A673 (cell line): ENCODE measurements at regions not wholly inside any gene's neighbourhood (a gene's known extent, or its start where the extent isn't known, plus 50 kb on each side); places are given as distances from the start of the nearest gene placed in this dataset.

Source experiments
- BruUV-seq: library from RNA; stranded (reverse); fragments of 400-500 nt; replicated peaks from 2 replicates; lab custom pipeline; 2021; lab: Mats Ljungman, UMichigan
- CTCF ChIA-PET: fragments of 300-600 bp; sonication (Branson Sonifier 250); formaldehyde crosslinking; loops from one replicate; lab custom pipeline; 2022; ENCODE audit warnings: antibody characterized with exemption; lab: Charles Lee
- POLR2A ChIA-PET: fragments of 300-600 bp; sonication (Branson Sonifier 250); formaldehyde crosslinking; loops from one replicate; lab custom pipeline; 2022; ENCODE audit warnings: antibody characterized with exemption; ENCODE audit not compliant: low non-redundant PET; lab: Charles Lee
- DNase-seq: peaks from one replicate; pipeline ENCODE4 v3.0.0-alpha.2; 2015; ENCODE audit warnings: low spot score
- H3K27ac ChIP-seq: fragments of 200-600 bp; sonication (generic); 2 replicates; pipeline ENCODE4 v1.5.1; 2016; ENCODE audit warnings: mixed run types, low read depth, mild to moderate bottlenecking, mixed read lengths, antibody characterized with exemption, low read length; ENCODE audit not compliant: poor library complexity, severe bottlenecking
- H3K27me3 ChIP-seq: fragments of 200-600 bp; sonication (generic); replicated peaks from 2 replicates; pipeline ENCODE4 v1.6.1; 2017; ENCODE audit warnings: mixed run types, low read depth, mild to moderate bottlenecking, mixed read lengths, antibody characterized with exemption, low read length; ENCODE audit not compliant: insufficient read depth, poor library complexity
- H3K36me3 ChIP-seq: fragments of 200-600 bp; sonication (generic); 2 replicates; pipeline ENCODE4 v1.6.1; 2016; ENCODE audit warnings: mixed run types, mild to moderate bottlenecking, mixed read lengths, antibody characterized with exemption, low read length; ENCODE audit not compliant: insufficient read depth, poor library complexity, severe bottlenecking
- H3K4me1 ChIP-seq: fragments of 200-600 bp; sonication (generic); 2 replicates; pipeline ENCODE4 v1.6.1; 2017; ENCODE audit warnings: mixed run types, mild to moderate bottlenecking, mixed read lengths, antibody characterized with exemption, low read length; ENCODE audit not compliant: insufficient read depth, poor library complexity, severe bottlenecking
- H3K4me3 ChIP-seq: fragments of 200-600 bp; sonication (generic); 2 replicates; pipeline ENCODE4 v1.5.1; 2016; ENCODE audit warnings: low read depth, mixed run types, mild to moderate bottlenecking, mixed read lengths, low read length; ENCODE audit not compliant: poor library complexity, severe bottlenecking
- H3K9me3 ChIP-seq: fragments of 200-600 bp; sonication (generic); 2 replicates; pipeline ENCODE4 v1.6.1; 2016; ENCODE audit warnings: mixed run types, low read depth, mild to moderate bottlenecking, mixed read lengths, antibody characterized with exemption, low read length; ENCODE audit not compliant: poor library complexity, severe bottlenecking
- EZH2 ChIP-seq: fragments of 200-600 bp; sonication (generic); IDR thresholded peaks from 2 replicates; pipeline ENCODE4 v1.6.1; 2017; ENCODE audit warnings: borderline replicate concordance, low read depth, mild to moderate bottlenecking, mixed read lengths, antibody characterized with exemption, low read length; ENCODE audit not compliant: poor library complexity, severe bottlenecking
- intact Hi-C: fragments of 100-400 bp; cut with micrococcal nuclease; formaldehyde crosslinking; loops from one replicate; pipeline ENCODE4 v1.10.0; 2022; ENCODE audit not compliant: unreplicated experiment
- TF ChIP-seq, protein P1 (sequence below): fragments of 300-800, 200-600 bp; sonication (generic); conservative IDR thresholded peaks from 2 replicates; pipeline ENCODE4 v1.5.1; 2017; ENCODE audit warnings: low read depth, mild to moderate bottlenecking, antibody characterized with exemption, low read length, moderate library complexity, mixed read lengths

GRCh38 chr14:103209054-103209453 lies 85.8 kb downstream of the TNFAIP2 start:
- BruUV-seq = no TSS peak
- no peak for TF ChIP-seq EZH2
- TF ChIP-seq, protein P1, sequence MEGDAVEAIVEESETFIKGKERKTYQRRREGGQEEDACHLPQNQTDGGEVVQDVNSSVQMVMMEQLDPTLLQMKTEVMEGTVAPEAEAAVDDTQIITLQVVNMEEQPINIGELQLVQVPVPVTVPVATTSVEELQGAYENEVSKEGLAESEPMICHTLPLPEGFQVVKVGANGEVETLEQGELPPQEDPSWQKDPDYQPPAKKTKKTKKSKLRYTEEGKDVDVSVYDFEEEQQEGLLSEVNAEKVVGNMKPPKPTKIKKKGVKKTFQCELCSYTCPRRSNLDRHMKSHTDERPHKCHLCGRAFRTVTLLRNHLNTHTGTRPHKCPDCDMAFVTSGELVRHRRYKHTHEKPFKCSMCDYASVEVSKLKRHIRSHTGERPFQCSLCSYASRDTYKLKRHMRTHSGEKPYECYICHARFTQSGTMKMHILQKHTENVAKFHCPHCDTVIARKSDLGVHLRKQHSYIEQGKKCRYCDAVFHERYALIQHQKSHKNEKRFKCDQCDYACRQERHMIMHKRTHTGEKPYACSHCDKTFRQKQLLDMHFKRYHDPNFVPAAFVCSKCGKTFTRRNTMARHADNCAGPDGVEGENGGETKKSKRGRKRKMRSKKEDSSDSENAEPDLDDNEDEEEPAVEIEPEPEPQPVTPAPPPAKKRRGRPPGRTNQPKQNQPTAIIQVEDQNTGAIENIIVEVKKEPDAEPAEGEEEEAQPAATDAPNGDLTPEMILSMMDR = no peak
- no peaks in the 10 kb centered on the region for H3K36me3 ChIP-seq
- CTCF ChIA-PET = no interaction called here
- no peaks in the 10 kb centered on the region for H3K4me1 ChIP-seq
- no peaks in the 10 kb centered on the region for H3K27me3 ChIP-seq
- DNase-seq = no peak
- H3K4me3 ChIP-seq = no peak overlapping the region
- peaks cover 15% of the 10 kb centered on the region for H3K9me3 ChIP-seq
- intact Hi-C loops = no loop called here
- no peak overlapping the region for H3K27ac ChIP-seq
- POLR2A ChIA-PET = no interaction called here

GRCh38 chr14:103209506-103209905 lies 86.2 kb downstream of the TNFAIP2 start:
- CTCF ChIA-PET = no interaction called here
- Histone ChIP-seq H3K4me3 (no peak overlapping the region), H3K4me1 (no peaks in the 10 kb centered on the region), H3K27ac (no peak overlapping the region), H3K9me3 (peaks cover 10% of the 10 kb centered on the region), H3K27me3 (no peaks in the 10 kb centered on the region), H3K36me3 (no peaks in the 10 kb centered on the region)
- intact Hi-C loops = no loop called here
- DNase-seq = no peak
- TF ChIP-seq, protein P1 = no peak
- no peak for TF ChIP-seq EZH2
- no TSS peak for BruUV-seq
- POLR2A ChIA-PET = no interaction called here

DNA sequence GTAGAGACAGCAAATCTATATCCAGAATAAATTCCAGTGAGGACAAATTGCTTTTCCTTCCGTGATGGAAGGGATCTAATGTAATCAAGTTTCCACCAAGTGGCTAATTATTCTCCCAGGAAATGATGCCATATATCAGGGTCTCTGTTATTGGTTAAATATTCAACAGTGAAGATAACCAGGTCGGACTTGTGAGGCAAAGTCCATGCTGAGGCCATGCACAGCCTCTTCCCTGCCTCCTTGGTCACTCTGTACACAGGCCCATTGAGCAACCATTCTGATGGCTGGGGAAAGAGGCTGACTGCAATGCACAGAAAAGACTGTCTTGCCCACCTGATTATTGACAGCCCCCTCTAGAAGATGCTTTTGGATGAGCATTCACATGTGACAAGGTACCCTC lies 90.1 kb downstream of the TNFAIP2 start:
- no peak overlapping the region for H3K27ac ChIP-seq
- H3K4me1 ChIP-seq = no peaks in the 10 kb centered on the region
- BruUV-seq = no TSS peak
- no peak for DNase-seq
- H3K36me3 ChIP-seq = no peaks in the 10 kb centered on the region
- H3K4me3 ChIP-seq = no peak overlapping the region
- intact Hi-C loops = no loop called here
- CTCF ChIA-PET = no interaction called here
- no peaks in the 10 kb centered on the region for H3K9me3 ChIP-seq
- POLR2A ChIA-PET = no interaction called here
- H3K27me3 ChIP-seq = no peaks in the 10 kb centered on the region
- TF ChIP-seq, protein P1 = no peak
- TF ChIP-seq EZH2 = no peak
